NB4 (cell line): ENCODE measurements at regions not wholly inside any gene's neighbourhood (a gene's known extent, or its start where the extent isn't known, plus 50 kb on each side); places are given as distances from the start of the nearest gene placed in this dataset.

Source experiments
- CTCF ChIP-seq: IDR thresholded peaks from one replicate; pipeline ENCODE4 v1.5.1; 2012; ENCODE audit warnings: low read depth, low read length
- MAX ChIP-seq: IDR thresholded peaks from 2 replicates; pipeline ENCODE4 v1.6.1; 2011; ENCODE audit warnings: low read depth, low read length
- MYC ChIP-seq: IDR thresholded peaks from 2 replicates; pipeline ENCODE4 v1.6.1; 2011; ENCODE audit warnings: low read depth, low read length
- POLR2A ChIP-seq: IDR thresholded peaks from 2 replicates; pipeline ENCODE4 v1.6.1; 2011; ENCODE audit warnings: mild to moderate bottlenecking; ENCODE audit not compliant: insufficient read length; ENCODE audit errors: extremely low read depth

GRCh38 chr7:106537119-106537518 is 123.8 kb downstream of the CCDC71L start:
- TF ChIP-seq CTCF (no peak), POLR2A (no peak), MYC (no peak), MAX (no peak)
